Epithelial cell of prostate (primary cell): ENCODE measurements at regions not wholly inside any gene's neighbourhood (a gene's known extent, or its start where the extent isn't known, plus 50 kb on each side); places are given as distances from the start of the nearest gene placed in this dataset.
"Not testable (repeated sequence)": the region's sequence is repeated elsewhere in the genome, so short reads cannot be mapped to it uniquely, and the experiment has no call there.

Source experiments
- DNase-seq: peaks from one replicate; pipeline ENCODE4 v3.0.0-alpha.2; 2011; ENCODE audit warnings: low read depth, low spot score
- H3K27ac ChIP-seq: fragments of 450-650 bp; 2 replicates; pipeline ENCODE4 v1.5.1; 2017; ENCODE audit warnings: mild to moderate bottlenecking

GRCh38 chr4:148837571-148837970 lies 395.4 kb upstream of the NR3C2 start:
- DNase-seq: not testable (repeated sequence)

GRCh38 chr4:148834804-148835631 lies 392.8 kb upstream of the NR3C2 start:
- H3K27ac ChIP-seq: peak overlapping the region; percentile 85
- DNase-seq: peak; percentile 45

More at GRCh38 chr4:148837571-148837970, 395.4 kb upstream of the NR3C2 start:
- peak overlapping the region; percentile 37 for H3K27ac ChIP-seq

- H3K27ac ChIP-seq: peak overlapping the region; percentile 41
- DNase-seq: peak; percentile 83
These were observed 389.7 kb upstream of the NR3C2 start for GRCh38 chr4:148831945-148832344.

- no peak for DNase-seq
- no peak overlapping the region for H3K27ac ChIP-seq
These were observed 386.1 kb upstream of the NR3C2 start for GRCh38 chr4:148828291-148828690.

GRCh38 chr4:148827781-148828180 lies 385.6 kb upstream of the NR3C2 start:
- no peak for DNase-seq
- no peak overlapping the region for H3K27ac ChIP-seq

- no peak overlapping the region for H3K27ac ChIP-seq
- no peak for DNase-seq
These were observed 381.2 kb upstream of the NR3C2 start for GRCh38 chr4:148823419-148823769.

GRCh38 chr4:148822572-148823418 lies 380.6 kb upstream of the NR3C2 start:
- H3K27ac ChIP-seq: no peak overlapping the region
- no peak for DNase-seq

- DNase-seq: peak; percentile 22
- H3K27ac ChIP-seq: no peak overlapping the region
These were observed 371.8 kb upstream of the NR3C2 start for GRCh38 chr4:148814030-148814429.

GRCh38 chr4:148813289-148813688 lies 371.1 kb upstream of the NR3C2 start:
- H3K27ac ChIP-seq: no peak overlapping the region
- DNase-seq: no peak

- DNase-seq: no peak
- H3K27ac ChIP-seq: no peak overlapping the region
These were observed 369.9 kb upstream of the NR3C2 start for GRCh38 chr4:148812101-148812500.

- DNase-seq: no peak
- no peak overlapping the region for H3K27ac ChIP-seq
These were observed 368.2 kb upstream of the NR3C2 start for GRCh38 chr4:148810461-148810860.

- no peak overlapping the region for H3K27ac ChIP-seq
- DNase-seq: no peak
These were observed 366.2 kb upstream of the NR3C2 start for GRCh38 chr4:148808416-148808815.

GRCh38 chr4:148800940-148801339 lies 358.7 kb upstream of the NR3C2 start:
- H3K27ac ChIP-seq: no peak overlapping the region
- DNase-seq: no peak

GRCh38 chr4:148800336-148800885 lies 358.2 kb upstream of the NR3C2 start:
- H3K27ac ChIP-seq: no peak overlapping the region
- DNase-seq: no peak

- H3K27ac ChIP-seq: no peak overlapping the region
- no peak for DNase-seq
These were observed 353.1 kb upstream of the NR3C2 start for GRCh38 chr4:148795156-148795864.

- no peak overlapping the region for H3K27ac ChIP-seq
These were observed 351.0 kb upstream of the NR3C2 start for GRCh38 chr4:148793221-148793620.

GRCh38 chr4:148790691-148791090 lies 348.5 kb upstream of the NR3C2 start:
- no peak for DNase-seq
- H3K27ac ChIP-seq: no peak overlapping the region

More at GRCh38 chr4:148793221-148793620, 351.0 kb upstream of the NR3C2 start:
- DNase-seq: no peak

- no peak overlapping the region for H3K27ac ChIP-seq
- DNase-seq: no peak
These were observed 348.0 kb upstream of the NR3C2 start for GRCh38 chr4:148790246-148790645.

- peak; percentile 55 for DNase-seq
- no peak overlapping the region for H3K27ac ChIP-seq
These were observed 345.7 kb upstream of the NR3C2 start for GRCh38 chr4:148787831-148788477.

- no peak for DNase-seq
- H3K27ac ChIP-seq: no peak overlapping the region
These were observed 345.1 kb upstream of the NR3C2 start for GRCh38 chr4:148787285-148787684.
